ENCODE measurements at regions not wholly inside any gene's neighbourhood (a gene's known extent, or its start where the extent isn't known, plus 50 kb on each side); places are given as distances from the start of the nearest gene placed in this dataset.
"Not testable (repeated sequence)": the region's sequence is repeated elsewhere in the genome, so short reads cannot be mapped to it uniquely, and the experiment has no call there.

DNA sequence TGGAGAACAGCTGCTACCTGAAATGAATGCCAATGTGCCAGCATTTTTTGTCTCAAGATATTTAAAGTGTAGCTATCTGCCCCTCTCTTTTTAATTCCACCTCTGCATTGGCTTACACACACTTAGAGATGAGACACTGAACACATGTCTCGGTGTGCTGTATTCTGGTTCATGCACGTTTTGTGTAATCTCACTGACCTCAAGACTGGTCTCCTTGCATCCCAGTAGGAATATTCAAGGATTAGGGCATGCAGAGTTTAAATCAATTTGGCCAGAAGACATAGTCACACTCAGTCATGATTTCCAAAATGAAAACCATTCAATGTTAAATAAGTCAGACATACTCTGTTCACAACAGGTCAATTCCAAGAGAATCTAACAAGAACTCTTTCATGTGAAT, 561.8 kb upstream of the TUSC1 start:
- no peak for DNase-seq (ENCODE audit: low read depth)

DNA sequence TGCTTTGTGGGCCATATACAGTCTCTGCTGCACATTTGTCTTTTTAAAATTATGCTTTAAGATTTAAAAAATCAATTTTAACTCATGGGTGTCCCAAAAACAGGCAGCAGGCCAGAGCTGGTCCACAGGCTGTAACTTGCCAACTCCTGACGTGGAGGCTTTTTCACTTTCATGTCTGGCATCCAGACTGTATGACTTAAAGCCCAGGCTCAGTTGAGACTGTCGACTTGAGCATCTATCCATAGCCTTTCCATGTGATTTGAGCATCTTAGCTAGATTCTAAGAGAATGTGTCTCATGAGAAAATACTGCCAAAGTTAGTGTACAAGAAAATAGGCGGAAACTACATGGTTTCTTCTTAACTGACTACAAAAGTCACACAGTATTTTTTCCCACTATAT, 559.0 kb upstream of the TUSC1 start:
- DNase-seq (ENCODE audit: low read depth): no peak

DNA sequence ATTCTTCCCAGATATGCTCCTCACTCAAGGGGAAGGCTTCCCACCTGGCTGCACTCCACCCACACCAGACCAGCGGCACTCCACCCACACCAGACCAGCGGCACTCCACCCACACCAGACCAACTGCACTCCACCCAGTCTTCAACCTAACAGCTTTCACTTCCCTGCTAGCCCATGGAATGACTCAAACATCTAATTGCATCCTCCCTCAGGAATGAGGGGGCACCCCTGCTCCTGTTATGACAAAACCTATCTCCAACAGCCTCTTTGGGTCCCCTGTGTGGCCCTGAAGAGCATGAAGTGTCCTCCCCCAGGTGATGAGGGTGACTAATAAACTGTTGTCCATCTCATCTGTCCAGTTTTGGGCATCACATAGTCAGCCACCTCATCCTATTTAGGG, 556.6 kb upstream of the TUSC1 start:
- no peak for DNase-seq (ENCODE audit: low read depth)

DNA sequence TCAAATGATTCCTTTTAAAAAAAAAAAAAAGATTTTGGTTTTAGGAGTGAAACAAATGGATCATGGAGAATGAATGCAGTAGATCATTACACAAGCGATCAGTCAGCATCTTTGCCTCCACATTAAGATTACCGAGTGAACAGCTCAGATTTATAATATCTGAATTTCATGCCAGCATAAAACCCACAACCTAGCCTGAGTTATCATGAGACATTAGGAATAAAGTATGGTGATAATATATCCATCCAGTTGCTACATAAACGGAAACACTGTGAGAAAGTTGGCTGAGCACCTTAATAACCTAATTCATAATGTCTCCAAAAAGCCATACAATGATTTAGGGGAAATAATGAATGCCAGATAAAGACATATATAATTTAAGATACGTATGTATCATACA, 553.1 kb upstream of the TUSC1 start:
- no peak for DNase-seq (ENCODE audit: low read depth)

DNA sequence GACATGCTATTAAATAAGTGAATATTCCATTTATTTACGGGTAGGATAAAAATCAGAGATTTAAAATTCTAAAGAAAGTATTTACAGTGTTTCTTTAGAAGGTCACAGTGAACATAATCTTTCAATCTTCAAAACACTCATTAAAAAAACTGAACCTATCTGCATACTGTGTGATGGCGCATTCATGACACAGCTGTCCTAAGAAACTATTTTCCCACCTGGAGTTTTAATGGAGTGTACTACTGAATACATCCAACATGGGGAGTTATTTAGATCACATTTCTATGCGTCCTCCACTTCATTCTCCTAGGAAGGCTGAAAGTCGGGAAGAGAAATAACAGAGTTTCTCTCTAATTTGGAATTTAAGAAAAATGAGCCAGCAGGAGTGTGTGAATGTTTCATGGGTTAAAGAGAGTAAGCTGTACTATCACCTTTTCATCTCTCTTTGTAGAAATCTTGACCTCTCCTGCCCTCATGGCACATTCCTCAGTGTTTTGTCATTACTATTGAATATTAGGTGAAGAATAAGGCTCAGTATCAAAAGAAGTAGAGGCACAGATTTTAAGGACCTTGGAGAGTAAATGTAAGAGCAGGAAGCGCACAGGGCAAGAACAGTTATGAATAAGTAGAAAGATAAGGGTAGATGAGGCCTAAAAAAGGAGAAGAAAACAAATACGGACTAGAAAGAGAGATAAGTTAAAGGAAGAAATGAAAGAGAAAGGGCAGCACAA, 551.2 kb upstream of the TUSC1 start:
- no peak for DNase-seq (ENCODE audit: low read depth)

DNA sequence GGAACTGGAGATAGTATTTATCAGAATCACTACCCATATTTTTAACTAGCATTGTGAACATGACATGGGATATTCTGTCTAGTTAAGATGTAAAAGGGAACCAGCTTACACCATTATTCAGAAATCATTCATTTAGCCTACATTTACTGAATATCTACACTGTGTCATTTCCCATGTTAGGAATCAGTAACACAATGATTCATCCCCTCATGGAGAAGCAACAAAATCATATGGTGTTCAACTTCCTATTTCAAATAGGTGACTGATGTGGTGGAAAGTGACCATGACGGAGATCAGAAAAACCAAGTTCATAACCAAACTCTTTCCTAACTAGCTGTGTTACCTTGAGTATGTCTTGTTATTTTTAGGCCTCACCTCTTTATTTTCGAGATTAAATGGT, 550.0 kb upstream of the TUSC1 start:
- no peak for DNase-seq (ENCODE audit: low read depth)

DNA sequence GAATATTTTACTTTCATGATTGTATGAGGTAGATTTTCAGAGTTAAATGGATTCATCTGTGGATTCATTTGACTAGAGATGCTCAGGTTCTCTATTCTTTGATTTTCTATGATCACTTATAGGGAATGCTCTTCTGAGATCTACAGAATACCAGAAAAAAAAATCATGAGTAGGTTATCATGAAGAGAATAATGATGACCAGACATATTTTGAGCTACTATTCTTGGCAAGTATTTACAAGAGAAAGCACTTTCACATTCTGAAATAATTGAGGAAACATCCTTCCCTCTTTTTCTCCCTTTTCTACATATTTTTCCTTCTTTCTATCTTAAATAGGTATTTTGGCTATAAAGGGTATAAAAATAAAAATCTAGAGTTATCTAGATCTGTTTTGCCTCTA, 543.0 kb upstream of the TUSC1 start:
- DNase-seq (ENCODE audit: low read depth): no peak

DNA sequence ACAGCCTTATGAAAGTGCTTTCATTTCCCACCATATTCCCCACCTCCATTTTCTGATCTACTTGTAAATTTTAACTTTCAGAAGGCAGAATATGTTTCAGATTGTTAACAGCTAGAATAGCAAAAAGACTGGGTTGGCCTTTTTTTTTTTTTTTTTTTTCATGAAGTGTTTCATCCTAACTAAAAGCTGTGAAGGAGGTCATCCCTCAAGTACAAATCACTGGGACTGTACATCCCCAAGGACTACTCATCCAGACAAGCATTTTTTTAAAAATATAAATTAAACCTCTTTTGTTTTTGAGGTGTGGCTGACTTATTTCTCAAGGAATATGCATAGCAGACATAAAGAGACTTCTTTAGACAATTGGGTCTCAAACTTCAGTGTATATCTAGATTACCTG, 542.1 kb upstream of the TUSC1 start:
- DNase-seq (ENCODE audit: low read depth): no peak

DNA sequence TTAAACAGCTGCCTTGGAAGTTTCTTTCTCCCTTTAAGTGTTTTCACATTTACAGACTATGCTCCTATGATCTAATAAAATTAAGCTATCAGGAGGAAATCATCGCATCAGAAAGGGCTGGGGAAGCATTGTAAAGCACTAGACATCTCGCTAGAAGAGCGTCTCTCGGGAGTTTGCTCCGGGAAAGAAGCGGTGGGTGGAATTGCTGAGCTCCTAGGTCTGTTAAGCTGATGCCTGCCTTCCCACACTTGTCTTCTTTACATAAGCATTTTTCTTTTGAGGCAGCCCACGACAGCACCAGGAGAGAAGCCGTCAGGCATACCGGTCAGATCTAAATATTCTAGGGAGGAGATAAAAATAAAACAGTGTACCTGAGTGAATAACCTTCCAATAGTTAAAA, 541.7 kb upstream of the TUSC1 start:
- no peak for DNase-seq (ENCODE audit: low read depth)

DNA sequence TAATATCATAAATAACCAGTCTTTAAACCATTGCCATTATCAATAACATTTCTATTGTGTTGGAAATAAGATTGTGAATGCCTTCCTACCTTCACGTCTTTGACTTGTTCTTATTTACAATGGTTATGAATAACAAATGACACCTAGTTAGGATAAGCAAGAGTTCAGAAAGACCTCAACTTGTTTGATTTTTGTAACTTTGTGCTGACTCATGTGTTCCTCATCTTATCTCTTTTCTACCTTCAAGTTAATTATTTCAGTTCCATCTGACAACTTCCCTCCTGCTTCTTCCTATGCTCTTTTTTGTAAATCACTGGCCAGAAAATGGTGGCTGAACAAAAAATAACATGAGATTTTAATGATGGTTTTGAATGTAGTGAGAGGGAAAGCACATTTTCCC, 538.5 kb upstream of the TUSC1 start:
- DNase-seq (ENCODE audit: low read depth): no peak

DNA sequence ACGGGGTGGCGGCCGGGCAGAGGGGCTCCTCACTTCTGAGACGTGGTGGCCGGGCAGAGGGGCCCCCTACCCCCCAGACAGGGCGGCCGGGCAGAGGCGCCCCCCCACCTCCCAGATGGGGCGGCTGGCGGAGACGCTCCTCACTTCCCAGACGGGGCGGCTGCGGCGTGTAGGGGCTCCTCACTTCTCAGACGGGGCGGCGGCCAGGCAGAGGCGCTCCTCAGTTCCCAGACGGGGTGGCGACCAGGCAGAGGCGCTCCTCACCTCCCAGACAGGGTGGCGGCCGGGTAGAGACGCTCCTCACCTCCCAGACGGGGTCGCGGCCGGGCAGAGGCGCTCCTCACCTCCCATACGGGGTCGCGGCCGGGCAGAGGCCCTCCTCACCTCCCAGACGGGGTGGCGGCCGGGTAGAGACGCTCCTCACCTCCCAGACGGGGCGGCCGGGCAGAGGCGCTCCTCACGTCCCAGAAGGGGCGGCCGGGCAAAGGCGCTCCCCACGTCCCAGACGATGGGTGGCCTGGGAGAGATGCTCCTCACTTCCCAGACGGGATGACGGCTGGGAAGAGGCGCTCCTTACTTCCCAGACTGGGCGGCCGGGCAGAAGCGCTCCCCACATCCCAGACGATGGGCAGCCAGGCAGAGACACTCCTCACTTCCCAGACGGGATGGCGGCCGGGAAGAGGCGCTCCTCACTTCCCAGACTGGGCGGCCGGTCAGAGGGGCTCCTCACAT, 536.6 kb upstream of the TUSC1 start:
- not testable (repeated sequence) for DNase-seq (ENCODE audit: low read depth)

DNA sequence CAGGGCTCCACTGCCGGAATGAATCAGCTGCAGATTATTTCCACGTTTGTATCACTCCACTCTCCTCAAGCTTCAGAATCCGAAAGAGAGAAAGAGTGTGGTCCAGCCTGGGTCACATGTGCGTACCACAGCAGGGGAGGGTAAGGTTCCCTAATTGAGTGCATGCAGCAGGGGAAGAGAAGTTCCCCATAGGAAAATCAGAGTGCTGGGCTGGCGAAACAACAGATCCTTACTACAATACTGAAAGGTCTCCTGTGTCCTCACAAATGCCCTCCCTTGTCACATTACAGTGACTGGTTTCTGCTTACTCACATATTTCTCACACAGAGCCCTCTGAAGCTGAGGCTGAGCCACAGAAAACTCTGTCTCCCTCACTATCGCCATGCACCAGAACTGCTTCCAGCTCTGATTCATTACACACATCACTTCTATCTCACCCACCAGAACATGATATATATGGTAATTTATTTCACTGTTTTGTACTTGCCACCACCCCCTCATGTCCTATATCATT, 532.2 kb upstream of the TUSC1 start:
- DNase-seq (ENCODE audit: low read depth): no peak

DNA sequence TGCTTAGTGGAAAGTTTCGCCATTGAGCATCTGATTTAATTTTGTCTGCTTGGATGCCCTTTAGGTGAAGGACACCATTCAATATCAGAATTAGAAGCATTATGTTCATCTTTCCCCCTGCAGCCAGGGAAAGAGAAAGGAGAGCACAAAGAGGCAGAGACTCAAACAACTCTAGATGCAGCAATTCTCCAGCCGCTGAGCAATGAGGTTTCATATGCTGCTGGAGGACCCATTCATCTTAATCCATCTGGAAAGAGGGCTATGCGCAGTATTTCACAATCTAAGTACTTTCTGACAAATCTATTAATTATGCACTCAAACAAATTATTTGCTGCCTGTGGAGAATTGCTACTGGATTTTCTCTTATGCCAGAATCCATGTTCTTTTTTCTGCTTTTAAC, 527.0 kb upstream of the TUSC1 start:
- DNase-seq (ENCODE audit: low read depth): no peak

DNA sequence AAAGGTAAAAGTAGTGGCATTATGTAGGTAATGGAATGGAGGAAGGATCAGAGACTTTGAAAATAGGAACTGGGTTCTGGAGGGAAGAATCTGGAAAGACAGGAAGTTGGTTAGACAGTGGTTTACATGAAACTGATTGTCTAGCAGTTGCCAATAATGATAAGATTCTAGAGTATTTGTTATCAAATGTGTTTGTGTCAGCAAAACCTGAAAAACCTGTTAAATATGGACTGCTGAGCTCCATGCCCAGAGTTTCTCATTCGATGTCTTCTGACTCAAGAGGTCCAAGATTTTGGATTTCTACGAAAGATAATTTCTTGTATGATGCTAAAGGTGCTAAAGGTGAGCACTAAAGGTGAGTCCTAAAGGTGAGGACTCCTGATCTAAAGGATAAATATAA, 515.0 kb upstream of the TUSC1 start:
- no peak for DNase-seq (ENCODE audit: low read depth)

DNA sequence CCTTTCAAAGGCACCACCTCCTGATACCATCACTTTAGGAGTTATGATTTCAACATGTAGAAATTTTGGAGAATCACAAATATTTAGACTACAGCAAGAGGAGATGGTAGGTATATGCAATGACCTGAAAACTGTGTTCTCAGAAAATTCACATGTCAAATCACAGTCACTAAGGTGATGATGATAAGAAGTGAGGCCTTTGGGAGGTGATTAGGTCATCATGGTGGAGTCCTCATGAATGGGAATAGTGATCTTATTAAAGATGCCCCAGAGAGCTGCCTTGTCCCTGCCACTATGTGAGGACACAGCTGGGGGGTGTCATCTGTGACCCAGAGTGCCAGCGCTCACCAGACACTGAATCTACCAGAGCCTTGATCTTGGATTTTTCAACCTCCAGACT, 513.5 kb upstream of the TUSC1 start:
- DNase-seq (ENCODE audit: low read depth): no peak

DNA sequence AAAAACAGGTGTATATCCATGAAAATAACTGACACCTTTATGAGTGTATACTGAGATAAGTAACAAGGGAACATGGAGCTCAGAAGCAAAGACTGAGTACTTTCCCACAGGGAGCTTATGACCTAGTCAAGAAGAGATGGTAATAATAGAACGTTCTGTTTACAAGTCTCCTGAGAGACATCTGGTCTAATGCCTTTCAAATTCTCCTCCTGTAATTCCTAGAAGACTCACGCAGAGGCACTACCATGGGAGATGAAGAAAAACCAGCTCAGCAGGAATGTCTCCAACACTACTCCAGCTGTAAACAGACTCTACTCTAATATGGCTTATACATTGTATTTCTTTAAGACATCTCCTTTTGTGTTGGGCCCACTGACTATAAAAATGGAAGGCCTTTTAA, 503.6 kb upstream of the TUSC1 start:
- no peak for DNase-seq (ENCODE audit: low read depth)

DNA sequence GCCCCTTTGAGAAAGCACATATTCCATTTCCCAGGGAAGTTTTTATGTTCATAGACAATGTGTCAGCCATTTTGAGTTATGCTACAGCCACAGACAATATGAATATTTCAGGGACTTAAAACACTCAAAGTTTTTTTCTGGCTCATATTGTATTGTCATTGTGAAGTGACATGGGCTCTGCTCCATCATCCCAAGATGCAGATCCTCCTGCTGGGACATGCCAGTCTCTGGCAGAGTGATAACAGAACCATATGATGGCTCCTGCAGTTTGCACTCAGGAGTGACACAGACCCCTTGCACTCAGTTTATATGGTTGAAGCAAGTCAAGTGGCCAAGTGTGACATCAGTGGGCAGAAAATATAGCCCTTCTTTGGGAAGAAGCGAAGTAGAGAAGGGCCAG, 498.4 kb upstream of the TUSC1 start:
- DNase-seq (ENCODE audit: low read depth): no peak

DNA sequence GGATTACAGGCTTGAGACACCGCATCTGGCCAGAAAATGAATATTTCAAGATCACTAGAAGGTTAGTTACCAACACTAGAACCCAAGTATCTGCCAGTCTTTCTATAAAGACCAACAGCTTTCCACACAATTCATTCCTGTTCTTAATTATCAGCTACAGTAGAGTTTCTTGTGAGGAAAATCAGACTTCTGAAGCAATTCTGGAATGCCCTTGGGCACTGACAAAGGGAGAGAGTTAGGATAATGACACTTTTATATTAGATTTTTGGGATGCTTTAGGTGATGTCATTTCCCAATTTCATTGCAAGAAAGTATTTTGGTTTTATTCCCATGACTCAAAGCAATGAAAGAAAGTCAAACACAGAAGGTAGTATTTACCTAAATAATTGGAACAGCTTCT, 497.0 kb upstream of the TUSC1 start:
- no peak for DNase-seq (ENCODE audit: low read depth)

DNA sequence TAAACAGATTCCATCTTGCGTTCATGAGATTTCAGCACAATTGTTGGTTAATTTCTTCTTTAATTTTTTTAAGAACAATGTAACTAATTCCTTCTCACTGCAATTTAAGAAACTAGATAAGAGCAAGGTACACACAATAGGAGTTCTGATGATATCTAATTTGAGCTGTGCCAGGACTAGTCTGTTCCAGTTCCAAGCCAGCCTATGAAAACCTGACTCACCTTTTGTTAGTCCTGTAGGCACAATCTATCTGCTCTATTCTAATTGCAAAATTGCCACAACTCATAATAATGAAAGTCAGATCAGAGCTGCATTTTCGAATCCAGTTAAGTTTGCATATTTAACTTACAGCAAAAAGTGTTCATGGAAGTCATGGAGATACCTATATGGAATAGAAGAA, 494.1 kb upstream of the TUSC1 start:
- no peak for DNase-seq (ENCODE audit: low read depth)

DNA sequence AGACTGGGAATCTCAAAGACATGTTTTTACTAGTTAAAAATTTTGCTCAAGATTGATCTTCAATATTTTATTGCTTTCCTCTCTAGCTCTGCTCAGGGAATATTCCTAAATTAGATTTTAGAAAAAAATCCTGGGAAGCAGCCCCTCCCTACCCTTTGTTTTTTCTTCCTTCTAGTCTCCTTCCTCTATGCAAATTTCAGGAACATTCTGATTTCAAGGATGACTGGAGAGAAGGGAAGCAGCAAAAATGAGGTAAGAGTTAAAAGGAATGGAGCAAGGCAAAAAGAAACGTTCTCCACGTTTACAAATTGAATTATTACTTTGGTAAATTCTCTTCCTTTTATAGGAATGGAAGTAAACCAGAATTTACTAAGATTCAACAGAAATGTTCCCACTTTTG, 493.4 kb upstream of the TUSC1 start:
- no peak for DNase-seq (ENCODE audit: low read depth)

DNA sequence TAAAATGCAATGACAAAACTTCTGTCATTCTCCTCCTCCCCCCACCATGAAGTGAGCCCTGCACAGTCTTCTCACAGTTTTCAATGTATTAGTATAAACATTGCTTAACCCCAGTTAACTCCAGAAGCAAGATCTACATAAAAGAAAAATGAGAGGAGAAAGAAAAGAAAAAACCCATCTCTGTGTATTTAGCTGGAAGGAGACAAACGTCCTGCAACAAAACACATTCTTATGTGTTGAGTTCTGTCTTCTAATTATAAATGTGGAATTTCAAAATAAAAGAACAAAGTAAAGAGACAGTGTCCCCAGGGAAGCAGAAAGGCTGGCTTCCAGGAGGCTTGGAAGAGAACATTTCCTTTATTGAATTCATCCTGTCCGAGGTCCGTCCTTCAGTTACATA, 491.9 kb upstream of the TUSC1 start:
- peak; percentile 32 for DNase-seq (ENCODE audit: low read depth)

DNA sequence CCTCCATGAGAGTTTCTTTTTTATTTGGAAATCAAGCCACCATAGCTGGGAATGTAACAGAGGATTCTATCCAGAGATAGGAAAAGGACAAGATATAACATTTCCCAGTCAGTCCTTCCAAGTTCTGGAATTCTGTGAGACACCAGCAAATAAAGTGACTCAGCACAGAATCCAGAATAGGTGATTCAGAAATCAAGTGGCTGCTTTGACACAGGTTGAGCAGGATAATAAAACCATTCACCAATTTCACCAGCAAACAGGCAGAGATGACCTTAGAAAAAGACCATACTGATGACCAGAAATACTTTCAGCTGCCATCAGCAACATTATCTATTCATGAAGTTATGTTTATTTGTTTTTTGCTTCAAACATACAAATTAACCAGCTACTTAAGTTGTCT, 491.5 kb upstream of the TUSC1 start:
- no peak for DNase-seq (ENCODE audit: low read depth)

DNA sequence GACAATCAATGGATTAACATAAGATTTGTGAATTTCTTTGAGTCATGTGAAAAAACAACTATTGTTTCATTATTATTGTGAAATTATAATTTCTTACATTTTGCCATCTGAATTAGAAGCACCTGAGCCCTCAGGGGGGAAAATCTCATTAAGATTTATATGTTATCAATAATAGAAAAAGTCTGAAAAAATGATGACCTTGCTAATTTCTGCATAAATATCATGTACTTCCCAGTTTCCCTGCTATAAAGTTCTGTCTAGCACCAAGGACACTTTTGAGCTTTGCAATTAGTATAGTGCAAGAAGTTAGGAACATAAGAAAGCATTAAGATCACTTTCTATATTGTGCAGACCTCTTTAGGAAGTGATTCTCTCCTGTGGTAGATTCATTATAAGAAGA, 488.3 kb upstream of the TUSC1 start:
- no peak for DNase-seq (ENCODE audit: low read depth)

DNA sequence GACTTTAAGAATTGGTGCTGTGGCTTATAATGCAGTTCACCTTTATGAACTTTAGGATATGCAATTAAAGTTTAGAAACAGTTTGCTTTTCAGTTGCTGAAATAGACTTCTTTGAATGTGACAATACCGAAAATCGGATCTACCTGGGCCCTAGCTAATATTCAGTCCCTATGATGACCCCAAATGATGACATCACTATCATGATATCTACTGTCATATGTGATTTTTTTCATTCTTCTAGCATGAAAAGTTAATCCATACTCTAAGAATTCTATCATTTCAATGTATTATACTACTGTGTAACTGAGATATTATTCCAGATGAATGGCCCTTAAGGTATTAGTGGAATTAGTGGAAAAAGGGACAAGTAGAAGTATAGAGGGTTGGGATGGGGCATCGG, 487.2 kb upstream of the TUSC1 start:
- no peak for DNase-seq (ENCODE audit: low read depth)

All from forelimb muscle (tissue), 1 donor.